ENCODE measurements at regions not wholly inside any gene's neighbourhood (a gene's known extent, or its start where the extent isn't known, plus 50 kb on each side); places are given as distances from the start of the nearest gene placed in this dataset.

DNA sequence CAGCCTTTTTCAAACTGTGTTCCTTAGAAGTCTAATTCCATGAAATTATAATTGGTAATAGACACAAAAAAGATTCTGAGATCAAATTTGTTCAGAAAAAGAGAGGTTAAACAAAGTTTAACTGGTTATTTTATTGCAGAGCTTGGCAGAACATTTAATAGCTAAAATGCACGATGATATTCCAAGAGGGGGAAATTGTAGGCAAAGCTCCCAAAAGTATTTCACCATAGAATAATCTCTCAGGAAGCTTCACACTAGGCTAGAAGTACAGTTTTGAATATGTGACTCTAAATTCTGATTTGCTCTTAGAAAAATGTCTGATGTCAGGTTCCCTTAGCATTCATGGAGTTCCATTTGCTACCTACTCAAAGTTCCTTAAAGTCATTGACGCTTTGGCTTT is 292.4 kb upstream of the SETBP1 start:
- H3K27me3 Mint-ChIP-seq = no peaks in the 10 kb centered on the region
- H3K4me3 Mint-ChIP-seq = no peak overlapping the region
- H3K36me3 Mint-ChIP-seq (ENCODE audit: insufficient read depth) = no peaks in the 10 kb centered on the region
- ATAC-seq (replicated peaks) (no peak), DNase-seq (no peak)
- H3K9me3 Mint-ChIP-seq = peaks cover 0 to 5% of the 10 kb centered on the region in 2 donors
- no peaks in the 10 kb centered on the region for H3K4me1 Mint-ChIP-seq (ENCODE audit: low read depth in 2 of 2)
- no peak overlapping the region for H3K27ac Mint-ChIP-seq

DNA sequence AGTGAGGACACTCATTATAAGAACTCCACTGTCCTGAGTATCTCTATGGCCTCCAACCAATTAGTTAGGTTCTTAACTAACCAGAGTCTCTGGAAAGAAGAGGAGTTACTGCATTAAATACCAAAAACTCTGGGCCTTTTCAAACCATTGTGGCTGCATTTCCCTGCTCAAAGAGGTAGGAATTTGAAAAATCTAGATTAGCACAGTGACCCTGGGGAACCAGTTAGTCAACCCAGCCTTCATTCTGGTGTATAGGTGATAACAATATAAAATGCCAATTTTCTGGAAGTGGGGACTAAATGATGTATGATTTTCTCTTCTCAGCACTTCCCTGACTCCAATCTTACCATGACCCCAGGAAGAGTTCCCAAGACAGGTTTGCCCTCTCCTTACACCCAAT is 287.8 kb upstream of the SETBP1 start:
- H3K27me3 Mint-ChIP-seq = no peaks in the 10 kb centered on the region
- H3K4me3 Mint-ChIP-seq = no peak overlapping the region
- no peaks in the 10 kb centered on the region for H3K4me1 Mint-ChIP-seq (ENCODE audit: low read depth in 2 of 2)
- no peak for ATAC-seq (replicated peaks)
- peaks cover 0 to 5% of the 10 kb centered on the region in 2 donors for H3K9me3 Mint-ChIP-seq
- no peak overlapping the region for H3K27ac Mint-ChIP-seq
- no peak for DNase-seq
- H3K36me3 Mint-ChIP-seq (ENCODE audit: insufficient read depth) = no peaks in the 10 kb centered on the region

DNA sequence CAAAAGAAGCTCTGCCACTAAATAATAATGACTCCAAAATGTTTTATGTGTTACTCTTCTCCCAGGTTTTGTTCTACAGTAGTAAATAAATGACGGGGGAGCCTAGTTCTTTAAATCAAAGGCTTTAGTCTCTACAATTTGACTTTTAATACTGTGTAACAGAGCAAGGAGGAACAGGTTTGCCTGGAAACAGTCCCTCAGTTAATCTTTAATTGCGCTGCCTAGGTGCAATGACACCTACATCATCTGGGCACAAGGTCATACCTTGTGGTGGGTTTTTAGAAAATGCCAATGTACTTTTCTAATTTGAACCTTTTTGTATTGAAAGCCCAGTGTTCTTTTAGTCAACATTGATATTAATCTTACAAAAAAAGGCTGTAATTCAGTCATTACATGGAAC is 287.3 kb upstream of the SETBP1 start:
- Mint-ChIP-seq H3K4me1 (ENCODE audit: low read depth in 2 of 2) (no peaks in the 10 kb centered on the region), H3K27me3 (no peaks in the 10 kb centered on the region), H3K27ac (no peak overlapping the region), H3K4me3 (no peak overlapping the region), H3K36me3 (ENCODE audit: insufficient read depth) (no peaks in the 10 kb centered on the region), H3K9me3 (peaks cover 0 to 5% of the 10 kb centered on the region in 2 donors)
- DNase-seq = no peak
- ATAC-seq (replicated peaks) = no peak

DNA sequence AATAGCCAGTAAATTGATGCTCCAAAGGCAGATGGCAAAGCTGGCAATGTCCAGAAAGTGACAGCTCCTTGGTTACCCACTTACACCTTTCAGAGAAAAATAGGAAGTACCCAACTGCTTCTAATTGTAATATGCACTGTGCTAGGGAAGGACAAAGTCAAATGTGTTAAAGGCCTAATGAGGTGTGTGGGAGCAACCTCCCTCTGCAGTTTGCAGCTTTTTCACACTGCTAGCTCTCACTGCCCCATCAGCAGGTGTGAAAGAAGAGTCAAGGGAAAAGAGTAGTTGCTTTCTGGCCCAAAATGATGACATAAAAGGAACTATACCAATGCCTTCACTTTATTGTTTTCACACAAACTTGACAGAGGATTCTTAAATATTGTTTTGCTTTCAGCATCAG is 284.1 kb upstream of the SETBP1 start:
- Mint-ChIP-seq H3K27ac (no peak overlapping the region), H3K36me3 (ENCODE audit: insufficient read depth) (no peaks in the 10 kb centered on the region), H3K4me1 (ENCODE audit: low read depth in 2 of 2) (no peaks in the 10 kb centered on the region), H3K4me3 (no peak overlapping the region), H3K9me3 (no peaks in the 10 kb centered on the region), H3K27me3 (no peaks in the 10 kb centered on the region)
- no peak for ATAC-seq (replicated peaks)
- no peak for DNase-seq

DNA sequence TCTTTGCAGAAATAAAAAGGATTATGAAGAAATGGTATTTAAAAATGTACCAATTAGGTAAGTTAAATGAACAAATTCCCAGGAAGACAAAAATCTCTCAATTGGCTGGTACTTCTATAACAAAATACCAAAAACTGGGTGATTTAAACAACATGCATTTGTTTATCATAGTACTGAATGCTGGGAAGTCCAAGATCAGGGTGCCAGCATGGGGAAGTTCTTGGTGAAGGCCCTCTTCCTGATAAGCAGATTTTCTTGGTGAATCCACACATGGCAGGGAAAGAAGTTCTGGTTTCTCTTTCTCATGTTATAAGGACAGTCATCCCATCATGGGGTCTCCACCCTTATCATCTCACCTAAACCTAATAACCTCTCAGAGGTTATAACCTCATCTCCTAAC is 271.6 kb upstream of the SETBP1 start:
- peaks cover 3% of the 10 kb centered on the region for H3K36me3 Mint-ChIP-seq (ENCODE audit: insufficient read depth)
- DNase-seq = no peak
- no peak overlapping the region for H3K27ac Mint-ChIP-seq
- H3K27me3 Mint-ChIP-seq = peaks cover 0 to 4% of the 10 kb centered on the region in 2 donors
- no peak overlapping the region for H3K4me3 Mint-ChIP-seq
- no peaks in the 10 kb centered on the region for H3K9me3 Mint-ChIP-seq
- no peak for ATAC-seq (replicated peaks)
- H3K4me1 Mint-ChIP-seq (ENCODE audit: low read depth in 2 of 2) = no peaks in the 10 kb centered on the region

DNA sequence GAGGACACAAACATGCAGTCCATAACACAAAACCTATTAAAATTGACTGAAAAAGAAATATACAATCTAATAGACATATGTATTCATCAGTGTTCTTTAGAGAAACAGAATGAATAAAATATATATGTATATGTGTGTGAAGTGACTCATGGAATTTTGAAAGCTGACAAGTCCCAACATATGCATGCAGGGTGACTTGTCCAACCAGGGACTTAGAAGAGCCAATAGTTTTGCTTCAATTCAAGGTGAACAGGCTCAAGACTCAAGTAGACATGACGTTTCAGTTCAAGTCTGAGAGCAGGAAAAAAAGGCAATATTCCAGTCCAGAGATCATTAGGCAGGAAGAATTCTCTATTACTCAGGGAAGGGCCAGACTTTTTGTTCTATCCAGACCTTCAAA is 271.2 kb upstream of the SETBP1 start:
- Mint-ChIP-seq H3K27me3 (peaks cover 0 to 4% of the 10 kb centered on the region in 2 donors), H3K9me3 (no peaks in the 10 kb centered on the region), H3K4me1 (ENCODE audit: low read depth in 2 of 2) (no peaks in the 10 kb centered on the region), H3K4me3 (no peak overlapping the region), H3K36me3 (ENCODE audit: insufficient read depth) (peaks cover 3% of the 10 kb centered on the region), H3K27ac (no peak overlapping the region)
- DNase-seq (no peak), ATAC-seq (replicated peaks) (no peak)

DNA sequence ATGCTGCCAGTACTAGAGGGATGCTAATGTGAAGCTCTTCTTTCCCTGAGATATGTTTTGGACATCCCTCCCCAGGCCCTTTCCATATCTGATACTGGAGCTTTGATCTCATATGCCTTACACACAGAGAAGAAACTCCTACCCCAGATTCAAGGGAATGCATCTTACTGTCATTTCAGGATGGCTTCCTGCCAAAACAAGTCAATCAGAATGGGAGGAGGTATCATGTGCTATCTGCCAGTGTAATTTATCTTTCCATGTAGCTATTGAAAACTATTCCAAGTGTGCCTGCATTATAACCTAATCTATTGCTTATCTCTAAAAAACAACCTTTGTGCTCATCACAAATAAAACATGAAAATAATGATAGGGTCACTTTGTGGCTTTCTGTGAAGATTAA is 269.9 kb upstream of the SETBP1 start:
- Mint-ChIP-seq H3K27me3 (peaks cover 0 to 4% of the 10 kb centered on the region in 2 donors), H3K4me1 (ENCODE audit: low read depth in 2 of 2) (no peaks in the 10 kb centered on the region), H3K9me3 (no peaks in the 10 kb centered on the region), H3K27ac (no peak overlapping the region), H3K4me3 (no peak overlapping the region), H3K36me3 (ENCODE audit: insufficient read depth) (peaks cover 3% of the 10 kb centered on the region)
- ATAC-seq (replicated peaks) (no peak), DNase-seq (no peak)

DNA sequence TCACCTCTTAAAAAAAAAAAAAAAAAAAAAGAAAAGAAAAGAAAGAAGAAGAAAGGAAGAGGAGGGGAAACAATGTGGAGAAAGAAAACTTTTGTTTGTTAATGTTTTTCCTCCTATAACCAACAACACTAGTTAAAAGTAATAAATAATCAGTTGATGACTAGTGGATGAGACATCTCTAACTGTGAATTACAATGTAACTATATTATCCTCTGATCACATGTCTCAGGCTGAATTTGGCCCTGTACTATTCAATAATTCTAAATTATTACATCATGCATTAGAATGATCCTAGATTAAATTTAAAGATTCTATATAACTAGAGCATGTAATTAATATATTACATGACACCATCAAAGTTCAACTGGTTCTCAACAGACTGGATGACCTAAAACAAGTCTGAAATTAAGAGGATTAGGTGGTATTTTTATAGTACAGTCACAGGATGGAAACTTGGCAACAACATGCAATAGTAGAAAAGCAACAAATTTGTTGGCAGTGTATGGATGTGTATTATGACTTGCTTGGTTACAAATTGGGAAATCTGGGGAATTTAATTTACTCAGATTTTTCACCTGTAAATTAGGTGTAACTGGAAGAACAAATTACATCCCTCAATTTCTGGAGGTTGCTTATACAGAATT is 269.3 kb upstream of the SETBP1 start:
- Mint-ChIP-seq H3K27me3 (peaks cover 0 to 4% of the 10 kb centered on the region in 2 donors), H3K27ac (no peak overlapping the region), H3K9me3 (no peaks in the 10 kb centered on the region), H3K36me3 (ENCODE audit: insufficient read depth) (peaks cover 3% of the 10 kb centered on the region), H3K4me1 (ENCODE audit: low read depth in 2 of 2) (no peaks in the 10 kb centered on the region), H3K4me3 (no peak overlapping the region)
- no peak for ATAC-seq (replicated peaks)
- no peak for DNase-seq

DNA sequence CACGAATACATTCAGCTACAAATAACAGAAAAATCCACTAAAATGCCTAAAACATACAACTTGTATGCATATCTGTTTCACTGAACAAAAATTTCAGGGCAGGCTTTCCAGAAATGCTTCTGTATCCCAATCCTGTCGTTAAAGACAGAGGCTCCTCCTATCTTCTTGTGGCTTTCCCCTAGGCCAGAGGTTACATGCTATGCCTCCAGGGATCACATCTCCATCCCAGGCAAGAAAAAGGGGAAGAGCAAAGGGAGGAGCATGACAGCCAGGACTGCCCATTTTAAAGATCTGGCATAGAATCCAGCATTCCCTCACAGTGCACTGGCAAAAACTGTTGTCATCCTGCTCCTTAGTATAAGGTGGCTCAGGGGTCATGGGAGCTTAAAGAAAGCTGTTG is 268.7 kb upstream of the SETBP1 start:
- Mint-ChIP-seq H3K27me3 (peaks cover 0 to 4% of the 10 kb centered on the region in 2 donors), H3K9me3 (no peaks in the 10 kb centered on the region), H3K4me1 (ENCODE audit: low read depth in 2 of 2) (no peaks in the 10 kb centered on the region), H3K36me3 (ENCODE audit: insufficient read depth) (peaks cover 3% of the 10 kb centered on the region), H3K4me3 (no peak overlapping the region), H3K27ac (no peak overlapping the region)
- ATAC-seq (replicated peaks) (no peak), DNase-seq (no peak)

DNA sequence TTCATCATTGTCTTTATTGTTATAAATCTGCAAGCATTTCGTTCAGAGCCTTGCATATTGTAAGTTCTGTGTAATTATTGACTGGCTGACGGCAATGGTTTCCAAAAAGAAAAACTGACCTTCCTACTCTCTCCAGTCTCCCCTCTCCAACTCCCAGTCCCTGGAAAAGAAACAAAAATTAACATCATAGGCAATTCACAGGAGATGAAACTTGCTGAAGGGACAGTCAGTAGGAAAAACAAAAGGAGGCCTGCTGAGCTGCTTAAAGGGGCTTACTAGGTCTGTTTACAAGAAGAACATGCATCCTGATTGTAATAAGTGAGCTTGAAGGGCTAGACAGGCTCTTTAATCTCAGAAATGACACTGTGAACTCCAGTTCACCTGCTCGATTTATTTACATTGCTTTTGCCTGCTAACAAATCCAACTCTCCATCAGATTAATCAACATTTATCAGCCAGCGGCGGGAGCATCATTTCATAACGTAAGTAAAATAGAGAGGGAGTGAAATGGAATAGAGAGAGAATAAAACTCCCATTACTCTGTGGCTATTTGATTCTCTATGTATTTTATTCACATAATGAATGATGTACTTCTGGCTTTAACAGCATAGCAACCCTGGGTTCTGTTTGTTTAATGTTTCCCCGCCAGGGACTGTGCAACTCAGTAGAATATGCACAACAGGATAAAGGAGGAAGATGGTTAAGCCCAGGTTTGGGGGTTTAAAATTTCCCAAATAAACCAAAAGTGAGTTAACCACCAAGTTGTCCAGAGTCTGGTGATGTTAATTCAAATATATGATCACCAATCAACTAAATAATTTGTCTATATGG is 256.7 kb upstream of the SETBP1 start:
- ATAC-seq (replicated peaks) (no peak), DNase-seq (no peak)
- peaks cover 2 to 11% of the 10 kb centered on the region in 2 donors for H3K9me3 Mint-ChIP-seq
- H3K4me1 Mint-ChIP-seq (ENCODE audit: low read depth in 2 of 2) = no peaks in the 10 kb centered on the region
- H3K4me3 Mint-ChIP-seq = no peak overlapping the region
- H3K27me3 Mint-ChIP-seq = no peaks in the 10 kb centered on the region
- H3K27ac Mint-ChIP-seq = no peak overlapping the region
- H3K36me3 Mint-ChIP-seq (ENCODE audit: insufficient read depth) = no peaks in the 10 kb centered on the region

DNA sequence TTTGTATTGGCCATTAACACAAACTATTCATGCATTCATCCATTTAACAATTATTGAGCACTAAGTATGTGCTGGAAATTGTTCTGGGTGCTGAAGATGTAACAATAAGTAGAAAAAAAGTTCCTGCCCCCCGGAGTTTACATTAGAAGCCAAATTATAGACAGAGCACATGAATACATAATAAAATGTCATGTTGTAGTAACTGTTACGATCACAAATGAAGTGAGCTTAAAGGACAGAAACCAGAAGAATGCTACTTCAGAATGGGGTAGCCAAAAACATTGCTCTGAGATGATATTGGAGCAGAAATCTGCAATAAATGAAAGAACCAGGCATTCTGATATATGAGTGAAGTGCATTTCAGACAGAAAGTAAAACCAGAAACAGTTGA is 256.0 kb upstream of the SETBP1 start:
- Mint-ChIP-seq H3K4me3 (no peak overlapping the region), H3K36me3 (ENCODE audit: insufficient read depth) (no peaks in the 10 kb centered on the region), H3K4me1 (ENCODE audit: low read depth in 2 of 2) (no peaks in the 10 kb centered on the region), H3K27me3 (no peaks in the 10 kb centered on the region), H3K27ac (no peak overlapping the region), H3K9me3 (peaks cover 2 to 9% of the 10 kb centered on the region in 2 donors)
- DNase-seq = no peak
- no peak for ATAC-seq (replicated peaks)

DNA sequence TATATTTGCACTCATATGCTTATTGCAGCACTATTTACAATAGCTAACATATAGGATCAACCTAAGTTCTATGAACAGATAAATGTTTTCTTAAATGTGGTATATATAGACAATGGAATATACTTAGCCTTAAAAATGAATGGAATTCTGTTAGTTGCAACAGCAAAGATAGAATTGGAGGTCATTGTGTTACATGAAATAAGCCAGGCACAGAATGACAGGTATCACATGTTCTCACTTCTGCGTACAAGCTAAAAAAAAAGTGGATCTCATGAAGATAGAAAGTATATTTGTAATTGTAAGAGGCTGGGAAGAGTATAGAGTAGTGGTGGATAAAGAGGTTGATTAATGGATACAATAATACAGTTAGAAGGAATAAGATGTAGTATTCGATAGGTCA is 255.5 kb upstream of the SETBP1 start:
- no peaks in the 10 kb centered on the region for H3K27me3 Mint-ChIP-seq
- no peak overlapping the region for H3K27ac Mint-ChIP-seq
- no peak overlapping the region for H3K4me3 Mint-ChIP-seq
- ATAC-seq (replicated peaks) (no peak), DNase-seq (no peak)
- no peaks in the 10 kb centered on the region for H3K4me1 Mint-ChIP-seq (ENCODE audit: low read depth in 2 of 2)
- no peaks in the 10 kb centered on the region for H3K36me3 Mint-ChIP-seq (ENCODE audit: insufficient read depth)
- H3K9me3 Mint-ChIP-seq = peaks cover 2 to 9% of the 10 kb centered on the region in 2 donors

DNA sequence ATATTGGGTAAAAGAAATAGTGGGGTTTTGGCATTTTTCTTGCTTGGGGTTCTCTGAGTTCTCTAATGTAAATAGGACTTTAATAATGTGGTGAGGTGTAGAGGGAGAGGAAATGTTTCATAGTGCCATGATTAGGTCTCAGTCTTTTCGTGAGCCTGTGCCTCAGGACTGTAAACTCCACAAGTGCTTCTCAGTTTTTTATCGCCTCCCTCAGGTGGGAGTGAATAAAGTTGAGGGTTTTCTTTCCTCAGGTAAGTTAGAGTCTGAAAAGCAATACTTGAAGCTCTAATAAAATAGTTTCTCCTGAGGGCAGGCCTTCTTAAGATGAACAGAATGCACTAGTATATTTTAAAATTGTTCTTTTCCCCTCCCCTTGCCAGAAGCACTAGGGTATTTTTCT is 243.1 kb upstream of the SETBP1 start:
- H3K27me3 Mint-ChIP-seq = peaks cover 17% of the 10 kb centered on the region in 2 donors
- DNase-seq (no peak), ATAC-seq (replicated peaks) (no peak)
- H3K27ac Mint-ChIP-seq = no peak overlapping the region
- H3K36me3 Mint-ChIP-seq (ENCODE audit: insufficient read depth) = no peaks in the 10 kb centered on the region
- H3K4me1 Mint-ChIP-seq (ENCODE audit: low read depth in 2 of 2) = no peaks in the 10 kb centered on the region
- peaks cover 0 to 7% of the 10 kb centered on the region in 2 donors for H3K9me3 Mint-ChIP-seq
- H3K4me3 Mint-ChIP-seq = no peak overlapping the region

DNA sequence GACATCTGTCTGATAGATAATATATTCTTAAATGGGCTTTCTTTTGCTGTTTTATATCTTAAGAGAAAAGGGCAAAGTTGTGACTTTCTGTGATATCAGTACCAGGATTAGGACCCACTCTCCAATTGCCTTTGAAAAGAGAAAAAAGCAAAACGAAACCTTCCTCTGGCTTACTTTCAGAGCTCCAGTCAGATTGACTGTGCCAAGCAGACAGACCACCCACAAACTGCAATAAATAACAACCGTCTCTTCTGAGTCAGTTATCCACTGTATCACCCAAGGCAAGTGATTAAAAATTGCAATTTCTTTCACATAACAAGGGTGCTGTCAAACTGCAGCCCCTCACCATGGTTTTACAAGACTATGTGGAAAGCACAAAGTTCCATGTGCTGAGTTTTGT is 230.5 kb upstream of the SETBP1 start:
- Mint-ChIP-seq H3K36me3 (ENCODE audit: insufficient read depth) (no peaks in the 10 kb centered on the region), H3K27me3 (no peaks in the 10 kb centered on the region), H3K9me3 (no peaks in the 10 kb centered on the region), H3K4me3 (no peak overlapping the region), H3K27ac (no peak overlapping the region), H3K4me1 (ENCODE audit: low read depth in 2 of 2) (no peaks in the 10 kb centered on the region)
- ATAC-seq (replicated peaks) = no peak
- no peak for DNase-seq
